ENCODE measurements at regions not wholly inside any gene's neighbourhood (a gene's known extent, or its start where the extent isn't known, plus 50 kb on each side); places are given as distances from the start of the nearest gene placed in this dataset.

DNA sequence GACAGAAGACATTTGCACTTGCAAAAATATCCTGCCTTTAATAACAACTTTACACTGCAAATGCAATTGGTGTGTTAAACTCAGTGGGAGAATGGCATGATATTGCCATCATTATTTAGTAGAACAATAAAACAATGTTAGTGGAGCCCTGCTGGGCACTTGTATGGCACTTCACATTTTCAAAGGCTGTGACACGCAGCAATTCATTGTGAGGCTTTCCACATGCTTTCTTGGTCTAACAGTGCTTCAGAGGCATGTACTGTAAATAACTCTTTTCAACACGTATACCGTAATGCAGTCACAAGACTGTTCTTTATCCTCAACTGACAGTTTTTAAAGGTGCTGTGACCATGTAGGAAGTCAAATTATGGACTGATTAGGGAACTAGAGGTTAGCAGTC, 155.5 kb upstream of the EPB41L4A start:
- no peak for TF ChIP-seq POLR2AphosphoS5 (IDR thresholded peaks at IDR 0.05)
- TF ChIP-seq, protein P1, sequence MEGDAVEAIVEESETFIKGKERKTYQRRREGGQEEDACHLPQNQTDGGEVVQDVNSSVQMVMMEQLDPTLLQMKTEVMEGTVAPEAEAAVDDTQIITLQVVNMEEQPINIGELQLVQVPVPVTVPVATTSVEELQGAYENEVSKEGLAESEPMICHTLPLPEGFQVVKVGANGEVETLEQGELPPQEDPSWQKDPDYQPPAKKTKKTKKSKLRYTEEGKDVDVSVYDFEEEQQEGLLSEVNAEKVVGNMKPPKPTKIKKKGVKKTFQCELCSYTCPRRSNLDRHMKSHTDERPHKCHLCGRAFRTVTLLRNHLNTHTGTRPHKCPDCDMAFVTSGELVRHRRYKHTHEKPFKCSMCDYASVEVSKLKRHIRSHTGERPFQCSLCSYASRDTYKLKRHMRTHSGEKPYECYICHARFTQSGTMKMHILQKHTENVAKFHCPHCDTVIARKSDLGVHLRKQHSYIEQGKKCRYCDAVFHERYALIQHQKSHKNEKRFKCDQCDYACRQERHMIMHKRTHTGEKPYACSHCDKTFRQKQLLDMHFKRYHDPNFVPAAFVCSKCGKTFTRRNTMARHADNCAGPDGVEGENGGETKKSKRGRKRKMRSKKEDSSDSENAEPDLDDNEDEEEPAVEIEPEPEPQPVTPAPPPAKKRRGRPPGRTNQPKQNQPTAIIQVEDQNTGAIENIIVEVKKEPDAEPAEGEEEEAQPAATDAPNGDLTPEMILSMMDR (IDR thresholded peaks at IDR 0.05), result no peak

Data from prostate gland (tissue), 2 donors.